Sigmoid colon (tissue), 4 donors: ENCODE measurements at regions not wholly inside any gene's neighbourhood (a gene's known extent, or its start where the extent isn't known, plus 50 kb on each side); places are given as distances from the start of the nearest gene placed in this dataset.

ENCODE experiments used
- CTCF ChIP-seq, 4 experiments: fragments of 450-650 bp in 3 of 4; fragments of 200-600 bp in 1 of 4; IDR thresholded peaks; one replicate each; pipeline ENCODE4 v1.5.1; 2016 to 2019; ENCODE audit warnings: antibody characterized with exemption in 4 of 4, mild to moderate bottlenecking in 3 of 4, moderate library complexity in 2 of 4
- POLR2A ChIP-seq, 2 donors: fragments of 450-650 bp; IDR thresholded peaks; one replicate each; pipeline ENCODE4 v1.6.1; 2016; ENCODE audit warnings: antibody characterized with exemption in 2 of 2, mild to moderate bottlenecking in 2 of 2, moderate library complexity in 2 of 2
- POLR2AphosphoS5 ChIP-seq, 4 donors: sonication (generic); formaldehyde crosslinking; IDR thresholded peaks; one replicate each; pipeline ENCODE4 v1.6.1; 2017; ENCODE audit warnings: antibody characterized with exemption in 4 of 4

DNA sequence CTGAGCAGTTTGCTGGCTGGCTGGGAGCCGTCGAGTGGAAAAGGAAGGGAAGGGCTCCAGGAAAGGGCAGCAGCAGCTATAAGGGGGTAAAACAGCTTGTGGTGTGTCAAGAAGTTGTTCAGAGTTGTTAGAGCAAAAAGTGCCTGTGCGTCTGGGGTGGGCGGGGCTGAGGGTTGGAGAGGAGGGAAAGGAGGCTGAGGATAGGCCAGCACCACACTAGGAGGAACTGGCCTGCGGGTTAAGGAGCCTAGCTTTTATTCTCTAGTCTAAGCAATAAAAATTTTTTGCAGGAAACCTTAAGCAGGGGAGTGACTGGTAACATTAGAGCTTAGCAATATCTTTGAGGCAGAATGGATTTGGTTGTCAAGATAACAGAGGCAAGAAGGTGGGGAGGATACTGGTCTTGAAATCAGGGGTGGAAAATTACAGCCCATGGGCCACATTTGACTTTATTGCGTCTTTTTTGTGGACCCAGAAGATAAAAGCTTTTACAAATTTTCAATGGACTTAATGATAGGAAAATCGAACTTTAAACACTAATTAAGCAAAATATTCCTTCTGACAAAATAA is 134.5 kb upstream of the AADACL2 start:
- no peak for TF ChIP-seq CTCF (IDR thresholded peaks at IDR 0.05)
- no peak for TF ChIP-seq POLR2AphosphoS5 (IDR thresholded peaks at IDR 0.05)
- TF ChIP-seq POLR2A (IDR thresholded peaks at IDR 0.05), result no peak
